H1 (cell line): ENCODE measurements at regions not wholly inside any gene's neighbourhood (a gene's known extent, or its start where the extent isn't known, plus 50 kb on each side); places are given as distances from the start of the nearest gene placed in this dataset.
A peak's percentile ranks its signal among the peaks of the same experiment; 100 is the strongest.

Source experiments
- CTCF ChIA-PET: fragments of 300-600 bp; sonication (Branson Sonifier 250); formaldehyde crosslinking; loops from one replicate; lab custom pipeline; 2021; ENCODE audit not compliant: partially characterized antibody; lab: Charles Lee
- POLR2A ChIA-PET: fragments of 300-600 bp; sonication (Branson Sonifier 250); formaldehyde crosslinking; loops from one replicate; lab custom pipeline; 2021; ENCODE audit warnings: inconsistent platforms; ENCODE audit not compliant: partially characterized antibody; lab: Charles Lee
- DNase-seq, 2 experiments: peaks; one replicate each; pipeline versions ENCODE4 v3.0.0 to v3.0.0-alpha.2; 2010 to 2022; ENCODE audit warnings: low spot score in 2 of 2, low read depth in 1 of 2, mixed read lengths in 1 of 2
- FAIRE-seq: peaks from 2 replicates; lab custom pipeline; 2011; peaks lifted over from hg19 to GRCh38; lab: Jason Lieb, UNC
- H2AFZ ChIP-seq: 2 replicates; pipeline ENCODE4 v1.8.1; 2012; ENCODE audit warnings: low read length, inconsistent platforms
- H2AK5ac ChIP-seq: 2 replicates; pipeline ENCODE4 v1.6.1; 2013; ENCODE audit warnings: low read depth, low read length
- H2BK120ac ChIP-seq: replicated peaks from 2 replicates; pipeline ENCODE3; 2013; ENCODE audit warnings: low read depth, low read length, inconsistent platforms
- H2BK12ac ChIP-seq: 2 replicates; pipeline ENCODE4 v1.6.1; 2013; ENCODE audit warnings: low read depth, low read length
- H2BK15ac ChIP-seq: 2 replicates; pipeline ENCODE4 v1.6.1; 2013; ENCODE audit warnings: low read length
- H2BK20ac ChIP-seq: 2 replicates; pipeline ENCODE4 v1.6.1; 2013; ENCODE audit warnings: low read length
- H2BK5ac ChIP-seq: 2 replicates; pipeline ENCODE4 v1.6.1; 2013; ENCODE audit warnings: low read depth, low read length
- H3K14ac ChIP-seq: 2 replicates; pipeline ENCODE4 v1.6.1; 2013; ENCODE audit warnings: inconsistent platforms; ENCODE audit not compliant: insufficient read length
- H3K18ac ChIP-seq: 2 replicates; pipeline ENCODE4 v1.6.1; 2013; ENCODE audit warnings: low read length; ENCODE audit errors: extremely low read depth
- H3K23ac ChIP-seq: 2 replicates; pipeline ENCODE4 v1.6.1; 2013; ENCODE audit warnings: inconsistent platforms; ENCODE audit not compliant: insufficient read length
- H3K23me2 ChIP-seq: 2 replicates; pipeline ENCODE4 v1.6.1; 2013; ENCODE audit warnings: low read depth, low read length
- H3K27ac ChIP-seq: 2 replicates; pipeline ENCODE4 v1.6.1; 2011; ENCODE audit warnings: low read depth, low read length, inconsistent platforms
- H3K27me3 ChIP-seq, 4 experiments: replicated peaks in 1 of 4; 1 replicate in 1 of 4; 2 replicates in 3 of 4; pipeline versions ENCODE4 v1.6.1 to v1.8.1; 2011 to 2013; ENCODE audit warnings: low read length in 3 of 4, mild to moderate bottlenecking in 3 of 4, inconsistent platforms in 2 of 4, mixed read lengths in 2 of 4, moderate library complexity in 1 of 4; ENCODE audit not compliant: control insufficient read depth in 3 of 4, insufficient read depth in 3 of 4; ENCODE audit errors: extremely low read depth in 1 of 4
- H3K36me3 ChIP-seq, 4 experiments: 2 replicates each; pipeline versions ENCODE4 v1.6.1 to v1.8.1; 2011 to 2013; ENCODE audit warnings: mild to moderate bottlenecking in 4 of 4, low read length in 3 of 4, moderate library complexity in 2 of 4, control low read depth in 1 of 4, inconsistent platforms in 1 of 4; ENCODE audit not compliant: insufficient read depth in 4 of 4, control insufficient read depth in 2 of 4
- H3K4ac ChIP-seq: replicated peaks from 2 replicates; pipeline ENCODE3; 2013; ENCODE audit warnings: low read length, low read depth, mixed read lengths, inconsistent platforms; ENCODE audit not compliant: insufficient read length
- H3K4me1 ChIP-seq, 4 experiments: replicated peaks in 1 of 4; 1 replicate in 1 of 4; 2 replicates in 3 of 4; pipeline versions ENCODE4 v1.6.1 to v1.8.1; 2011 to 2013; ENCODE audit warnings: low read length in 3 of 4, inconsistent platforms in 2 of 4, mixed read lengths in 1 of 4; ENCODE audit not compliant: insufficient read depth in 4 of 4, control insufficient read depth in 3 of 4
- H3K4me2 ChIP-seq, 2 experiments: 2 replicates each; pipeline versions ENCODE4 v1.6.1 to v1.8.1; 2011 to 2013; ENCODE audit warnings: low read depth in 2 of 2, low read length in 2 of 2, control low read depth in 1 of 2, inconsistent platforms in 1 of 2, mild to moderate bottlenecking in 1 of 2; ENCODE audit not compliant: insufficient read depth in 1 of 2
- H3K4me3 ChIP-seq, 4 experiments: fragments of 200-600, 300-600 bp in 1 of 4; sonication (generic), shearing (Covaris generic), sonication (Bioruptor Twin) in 1 of 4; 2 replicates each; pipeline versions ENCODE4 v1.5.1 to v1.8.1; 2011 to 2016; ENCODE audit warnings: low read length in 4 of 4, low read depth in 3 of 4, control low read depth in 2 of 4, inconsistent platforms in 2 of 4, mild to moderate bottlenecking in 2 of 4, mixed read lengths in 1 of 4, moderate library complexity in 1 of 4; ENCODE audit not compliant: insufficient read depth in 2 of 4; ENCODE audit errors: extremely low read depth in 1 of 4
- H3K56ac ChIP-seq: replicated peaks from 2 replicates; pipeline ENCODE3; 2013; ENCODE audit warnings: low read depth, mild to moderate bottlenecking, mixed read lengths, low read length, inconsistent platforms; ENCODE audit not compliant: insufficient read length
- H3K79me1 ChIP-seq: 2 replicates; pipeline ENCODE4 v1.6.1; 2013; ENCODE audit warnings: low read depth, low read length, control low read depth
- H3K79me2 ChIP-seq, 2 experiments: 2 replicates each; pipeline versions ENCODE4 v1.6.1 to v1.8.1; 2012 to 2013; ENCODE audit warnings: low read length in 2 of 2, mild to moderate bottlenecking in 2 of 2, inconsistent platforms in 1 of 2; ENCODE audit not compliant: insufficient read depth in 2 of 2, control insufficient read depth in 1 of 2
- H3K9ac ChIP-seq, 4 experiments: replicated peaks in 1 of 4; 1 replicate in 1 of 4; 2 replicates in 3 of 4; pipeline versions ENCODE4 v1.6.1 to v1.8.1; 2011 to 2013; ENCODE audit warnings: low read depth in 3 of 4, low read length in 3 of 4, control low read depth in 2 of 4, mild to moderate bottlenecking in 2 of 4, moderate library complexity in 2 of 4, inconsistent platforms in 1 of 4; ENCODE audit errors: extremely low read depth in 1 of 4
- H3K9me3 ChIP-seq, 2 experiments: 2 replicates each; pipeline versions ENCODE4 v1.6.1 to v1.8.1; 2012 to 2013; ENCODE audit warnings: mild to moderate bottlenecking in 2 of 2, moderate library complexity in 2 of 2, control low read depth in 1 of 2, inconsistent platforms in 1 of 2, low read depth in 1 of 2, low read length in 1 of 2, mixed read lengths in 1 of 2; ENCODE audit not compliant: insufficient read depth in 2 of 2
- H4K20me1 ChIP-seq, 2 experiments: replicated peaks in 1 of 2; 2 replicates each; pipeline versions ENCODE3 to v1.8.1; 2011 to 2013; ENCODE audit warnings: inconsistent platforms in 2 of 2, low read length in 2 of 2, mild to moderate bottlenecking in 1 of 2; ENCODE audit not compliant: insufficient read depth in 2 of 2, control insufficient read depth in 1 of 2
- H4K5ac ChIP-seq: 2 replicates; pipeline ENCODE4 v1.6.1; 2013; ENCODE audit warnings: low read length, low read depth, mixed read lengths, inconsistent platforms; ENCODE audit not compliant: insufficient read length
- H4K8ac ChIP-seq: 2 replicates; pipeline ENCODE4 v1.8.0; 2013; ENCODE audit warnings: mild to moderate bottlenecking, moderate library complexity, low read length, inconsistent platforms; ENCODE audit not compliant: insufficient read depth; ENCODE audit errors: extremely low read depth
- H4K91ac ChIP-seq: replicated peaks from 2 replicates; pipeline ENCODE3; 2013; ENCODE audit warnings: low read length, mixed read lengths, inconsistent platforms; ENCODE audit not compliant: insufficient read length
- ASH2L ChIP-seq: fragments of 200-600, 300-600 bp; sonication (generic); IDR thresholded peaks from one replicate; pipeline ENCODE4 v1.7.1; 2017; ENCODE audit warnings: low read length
- BACH1 ChIP-seq: IDR thresholded peaks from 2 replicates; pipeline ENCODE4 v1.6.1; 2012; ENCODE audit warnings: low read length, improper control_type of control experiment
- BRCA1 ChIP-seq: IDR thresholded peaks from 2 replicates; pipeline ENCODE4 v1.6.1; 2012; ENCODE audit warnings: low read depth, low read length, improper control_type of control experiment
- CHD1 ChIP-seq: IDR thresholded peaks from 2 replicates; pipeline ENCODE4 v1.6.1; 2012; ENCODE audit warnings: low read depth, low read length, improper control_type of control experiment
- JUN ChIP-seq: IDR thresholded peaks from 2 replicates; pipeline ENCODE4 v1.6.1; 2011; ENCODE audit warnings: low read depth, mild to moderate bottlenecking, improper control_type of control experiment, low read length
- KDM5A ChIP-seq: fragments of 200-600 bp; IDR thresholded peaks from 2 replicates; pipeline ENCODE4 v1.7.1; 2012; ENCODE audit warnings: mild to moderate bottlenecking, low read length, inconsistent platforms, mixed read lengths
- RFX5 ChIP-seq: IDR thresholded peaks from 2 replicates; pipeline ENCODE4 v1.6.1; 2011; ENCODE audit warnings: low read depth, low read length, improper control_type of control experiment, borderline replicate concordance
- SP4 ChIP-seq: IDR thresholded peaks from 2 replicates; pipeline ENCODE4 v1.6.1; 2012; ENCODE audit warnings: low read length, inconsistent platforms
- SUZ12 ChIP-seq: fragments of 200-600 bp; sonication (generic); IDR thresholded peaks from 2 replicates; pipeline ENCODE4 v1.6.1; 2012; ENCODE audit warnings: mild to moderate bottlenecking, inconsistent platforms, low read length, moderate library complexity, mixed read lengths
- TAF7 ChIP-seq: optimal IDR thresholded peaks from 2 replicates; pipeline ENCODE3; 2011; ENCODE audit warnings: low read depth, mild to moderate bottlenecking, inconsistent platforms, low read length, moderate library complexity, borderline replicate concordance
- WGBS, 2 experiments: shearing (Covaris generic) in 1 of 2; methylation state at CpG; one replicate each; pipeline versions ENCODE4 v1.1.6 to v1.1.7; 2013 to 2015; ENCODE audit warnings: low lambda C conversion rate in 2 of 2, mixed read lengths in 2 of 2, inconsistent platforms in 1 of 2, low coverage in 1 of 2, missing lambda C conversion rate in 1 of 2; ENCODE audit not compliant: insufficient replicate concordance in 2 of 2, insufficient coverage in 1 of 2, insufficient read length in 1 of 2; ENCODE audit errors: extremely low coverage in 1 of 2, missing lambda C conversion rate in 1 of 2; 5-methylcytosine and 5-hydroxymethylcytosine counted together
- TF ChIP-seq, protein P1 (sequence below): IDR thresholded peaks from 2 replicates; pipeline ENCODE4 v1.6.1; 2012; ENCODE audit warnings: low read length, inconsistent platforms

DNA sequence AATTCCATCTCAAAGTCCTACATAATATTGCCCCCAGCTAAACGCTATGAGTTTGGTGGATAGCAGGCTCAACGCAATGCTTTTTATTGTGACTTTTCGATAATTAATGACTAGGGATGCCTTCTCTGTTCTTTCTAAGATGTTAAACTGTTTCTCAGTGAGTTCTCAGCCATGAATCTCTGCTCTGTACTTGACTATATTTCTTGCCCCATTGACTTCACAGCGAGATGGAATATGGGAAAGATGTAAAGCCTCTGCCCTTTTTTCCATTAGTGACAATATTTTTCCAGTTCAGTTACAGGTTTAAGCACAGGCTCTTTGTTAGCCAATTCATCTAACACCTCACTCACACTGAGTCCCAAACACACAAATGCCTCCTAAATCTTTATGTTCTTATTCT lies 1022.0 kb downstream of the ADGRL3 start:
- Histone ChIP-seq H2BK120ac (no peak overlapping the region), H2AFZ (0 out of 2 replicates have a peak overlapping the region, but pooled peaks have one; percentile 38), H2BK12ac (no peak overlapping the region), H3K4ac (no peak overlapping the region), H2BK20ac (no peak overlapping the region), H3K14ac (no peak overlapping the region), H3K23me2 (no peaks in the 10 kb centered on the region), H3K9me3 (no peaks in the 10 kb centered on the region), H3K79me2 (no peaks in the 10 kb centered on the region), H2BK5ac (no peak overlapping the region), H3K36me3 (no peaks in the 10 kb centered on the region), H3K79me1 (no peaks in the 10 kb centered on the region), H3K4me2 (no peak overlapping the region), H4K91ac (no peak overlapping the region), H2AK5ac (no peak overlapping the region), H3K4me1 (no peaks in the 10 kb centered on the region), H3K27ac (no peak overlapping the region), H4K20me1 (no peaks in the 10 kb centered on the region), H3K56ac (no peak overlapping the region), H3K23ac (no peak overlapping the region), H3K18ac (no peak overlapping the region), H3K9ac (no peak overlapping the region), H4K8ac (no peak overlapping the region), H4K5ac (no peak overlapping the region), H3K4me3 (no peak overlapping the region), H3K27me3 (no peaks in the 10 kb centered on the region), H2BK15ac (no peak overlapping the region)
- 95% methylated on average over 4 of the region's 4 CpGs; no CpG with 5 or more reads in 1 of the 2 experiments for WGBS, 2 experiments
- FAIRE-seq (no peak), DNase-seq (no peak)
- ChIA-PET POLR2A (no interaction called here), CTCF (interaction anchor here (1.0 kb wide), 1 partner anchor 426 kb away, joined by 3 read pairs; no protein-coding TSS in a partner anchor)
- TF ChIP-seq SUZ12: no peak
- TF ChIP-seq RFX5: no peak
- no peak for TF ChIP-seq TAF7
- TF ChIP-seq BRCA1: no peak
- no peak for TF ChIP-seq JUN
- TF ChIP-seq, protein P1, sequence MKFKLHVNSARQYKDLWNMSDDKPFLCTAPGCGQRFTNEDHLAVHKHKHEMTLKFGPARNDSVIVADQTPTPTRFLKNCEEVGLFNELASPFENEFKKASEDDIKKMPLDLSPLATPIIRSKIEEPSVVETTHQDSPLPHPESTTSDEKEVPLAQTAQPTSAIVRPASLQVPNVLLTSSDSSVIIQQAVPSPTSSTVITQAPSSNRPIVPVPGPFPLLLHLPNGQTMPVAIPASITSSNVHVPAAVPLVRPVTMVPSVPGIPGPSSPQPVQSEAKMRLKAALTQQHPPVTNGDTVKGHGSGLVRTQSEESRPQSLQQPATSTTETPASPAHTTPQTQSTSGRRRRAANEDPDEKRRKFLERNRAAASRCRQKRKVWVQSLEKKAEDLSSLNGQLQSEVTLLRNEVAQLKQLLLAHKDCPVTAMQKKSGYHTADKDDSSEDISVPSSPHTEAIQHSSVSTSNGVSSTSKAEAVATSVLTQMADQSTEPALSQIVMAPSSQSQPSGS: no peak
- no peak for TF ChIP-seq CHD1
- TF ChIP-seq ASH2L: no peak
- no peak for TF ChIP-seq SP4
- TF ChIP-seq BACH1: no peak
- no peak for TF ChIP-seq KDM5A
